Astrocyte (in vitro differentiated cells and primary cell): ENCODE measurements at regions not wholly inside any gene's neighbourhood (a gene's known extent, or its start where the extent isn't known, plus 50 kb on each side); places are given as distances from the start of the nearest gene placed in this dataset.

ENCODE experiments used
- EZH2 ChIP-seq: IDR thresholded peaks from 2 replicates; pipeline ENCODE4 v1.6.1; 2012; ENCODE audit warnings: mild to moderate bottlenecking, low read length, inconsistent platforms; ENCODE audit not compliant: insufficient read depth
- TF ChIP-seq, protein P1 (sequence below): IDR thresholded peaks from 2 replicates; pipeline ENCODE4 v1.5.1; 2011; ENCODE audit warnings: low read depth, mild to moderate bottlenecking, inconsistent platforms, low read length, moderate library complexity; ENCODE audit not compliant: insufficient read depth

- TF ChIP-seq, protein P1, sequence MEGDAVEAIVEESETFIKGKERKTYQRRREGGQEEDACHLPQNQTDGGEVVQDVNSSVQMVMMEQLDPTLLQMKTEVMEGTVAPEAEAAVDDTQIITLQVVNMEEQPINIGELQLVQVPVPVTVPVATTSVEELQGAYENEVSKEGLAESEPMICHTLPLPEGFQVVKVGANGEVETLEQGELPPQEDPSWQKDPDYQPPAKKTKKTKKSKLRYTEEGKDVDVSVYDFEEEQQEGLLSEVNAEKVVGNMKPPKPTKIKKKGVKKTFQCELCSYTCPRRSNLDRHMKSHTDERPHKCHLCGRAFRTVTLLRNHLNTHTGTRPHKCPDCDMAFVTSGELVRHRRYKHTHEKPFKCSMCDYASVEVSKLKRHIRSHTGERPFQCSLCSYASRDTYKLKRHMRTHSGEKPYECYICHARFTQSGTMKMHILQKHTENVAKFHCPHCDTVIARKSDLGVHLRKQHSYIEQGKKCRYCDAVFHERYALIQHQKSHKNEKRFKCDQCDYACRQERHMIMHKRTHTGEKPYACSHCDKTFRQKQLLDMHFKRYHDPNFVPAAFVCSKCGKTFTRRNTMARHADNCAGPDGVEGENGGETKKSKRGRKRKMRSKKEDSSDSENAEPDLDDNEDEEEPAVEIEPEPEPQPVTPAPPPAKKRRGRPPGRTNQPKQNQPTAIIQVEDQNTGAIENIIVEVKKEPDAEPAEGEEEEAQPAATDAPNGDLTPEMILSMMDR: no peak
- TF ChIP-seq EZH2: no peak
Observed at GRCh38 chr11:129612447-129612961, 203.1 kb upstream of the TMEM45B start.
